ENCODE measurements at regions not wholly inside any gene's neighbourhood (a gene's known extent, or its start where the extent isn't known, plus 50 kb on each side); places are given as distances from the start of the nearest gene placed in this dataset.

- DNase-seq: no peak
These were observed 684.8 kb downstream of the DIAPH3 start for GRCh38 chr13:59478908-59479307.

GRCh38 chr13:59479629-59480028 lies 684.1 kb downstream of the DIAPH3 start:
- DNase-seq: no peak

GRCh38 chr13:59480396-59481259 lies 683.1 kb downstream of the DIAPH3 start:
- no peak for DNase-seq

- no peak for DNase-seq
These were observed 680.1 kb downstream of the DIAPH3 start for GRCh38 chr13:59483501-59484145.

GRCh38 chr13:59487883-59488282 lies 675.8 kb downstream of the DIAPH3 start:
- no peak for DNase-seq

GRCh38 chr13:59488436-59488835 lies 675.3 kb downstream of the DIAPH3 start:
- no peak for DNase-seq

GRCh38 chr13:59490651-59491050 lies 673.1 kb downstream of the DIAPH3 start:
- no peak for DNase-seq

- DNase-seq: no peak
These were observed 671.6 kb downstream of the DIAPH3 start for GRCh38 chr13:59492030-59492636.

GRCh38 chr13:59493436-59493965 lies 670.2 kb downstream of the DIAPH3 start:
- DNase-seq: no peak

GRCh38 chr13:59494151-59494550 lies 669.6 kb downstream of the DIAPH3 start:
- DNase-seq: no peak

GRCh38 chr13:59494560-59494970 lies 669.2 kb downstream of the DIAPH3 start:
- no peak for DNase-seq

GRCh38 chr13:59495299-59495698 lies 668.4 kb downstream of the DIAPH3 start:
- no peak for DNase-seq

GRCh38 chr13:59495936-59496512 lies 667.7 kb downstream of the DIAPH3 start:
- no peak for DNase-seq

GRCh38 chr13:59497621-59498247 lies 666.0 kb downstream of the DIAPH3 start:
- DNase-seq: no peak

GRCh38 chr13:59501004-59501403 lies 662.7 kb downstream of the DIAPH3 start:
- no peak for DNase-seq

- no peak for DNase-seq
These were observed 659.3 kb downstream of the DIAPH3 start for GRCh38 chr13:59504407-59504806.

GRCh38 chr13:59510386-59510785 lies 653.3 kb downstream of the DIAPH3 start:
- no peak for DNase-seq

GRCh38 chr13:59513686-59514085 lies 650.0 kb downstream of the DIAPH3 start:
- no peak for DNase-seq

GRCh38 chr13:59514316-59514715 lies 649.4 kb downstream of the DIAPH3 start:
- DNase-seq: no peak

- DNase-seq: no peak
These were observed 643.9 kb downstream of the DIAPH3 start for GRCh38 chr13:59519819-59520218.

GRCh38 chr13:59521549-59521948 lies 642.2 kb downstream of the DIAPH3 start:
- DNase-seq: no peak

GRCh38 chr13:59522652-59523051 lies 641.1 kb downstream of the DIAPH3 start:
- DNase-seq: no peak

GRCh38 chr13:59527500-59527899 lies 636.2 kb downstream of the DIAPH3 start:
- no peak for DNase-seq

Measured in NCI-H510A treated with DMSO at 0.1 percent for 48 hours (cell line).